Activated T-helper 1 cell treated with anti-CD3 and anti-CD28 coated beads, Interleukin-12 subunit alpha, Interleukin-12 subunit beta, Interleukin-2, Interleukin-4 antibody, amounts not matched to agents 30 ng/mL and 10 ng/mL and 1 ng/mL, durations not matched to agents 14 hours and 24 hours and 36 hours (primary cell): ENCODE measurements at regions not wholly inside any gene's neighbourhood (a gene's known extent, or its start where the extent isn't known, plus 50 kb on each side); places are given as distances from the start of the nearest gene placed in this dataset.

Experiments
- DNase-seq: peaks from one replicate; pipeline ENCODE4 v3.0.0; 2021; ENCODE audit warnings: low spot score
- H3K27ac Mint-ChIP-seq: one replicate; pipeline ENCODE4 v1.8.0; 2021; ENCODE audit warnings: mild to moderate bottlenecking, mixed read lengths
- H3K27me3 Mint-ChIP-seq: one replicate; pipeline ENCODE4 v1.8.0; 2022; ENCODE audit warnings: mild to moderate bottlenecking, moderate library complexity, mixed read lengths; ENCODE audit not compliant: insufficient read depth
- H3K36me3 Mint-ChIP-seq: one replicate; pipeline ENCODE4 v1.8.0; 2021; ENCODE audit warnings: low read depth, mixed read lengths
- H3K4me1 Mint-ChIP-seq: one replicate; pipeline ENCODE4 v1.8.0; 2021; ENCODE audit warnings: low read depth, mixed read lengths
- H3K4me3 Mint-ChIP-seq: one replicate; pipeline ENCODE4 v1.8.0; 2021; ENCODE audit warnings: mild to moderate bottlenecking, moderate library complexity, mixed read lengths
- H3K9me3 Mint-ChIP-seq: one replicate; pipeline ENCODE4 v1.8.0; 2021; ENCODE audit warnings: mixed read lengths
- intact Hi-C: fragments of 100-400 bp; cut with micrococcal nuclease; formaldehyde crosslinking; loops from one replicate; pipeline ENCODE4 v1.15.1; 2024

DNA sequence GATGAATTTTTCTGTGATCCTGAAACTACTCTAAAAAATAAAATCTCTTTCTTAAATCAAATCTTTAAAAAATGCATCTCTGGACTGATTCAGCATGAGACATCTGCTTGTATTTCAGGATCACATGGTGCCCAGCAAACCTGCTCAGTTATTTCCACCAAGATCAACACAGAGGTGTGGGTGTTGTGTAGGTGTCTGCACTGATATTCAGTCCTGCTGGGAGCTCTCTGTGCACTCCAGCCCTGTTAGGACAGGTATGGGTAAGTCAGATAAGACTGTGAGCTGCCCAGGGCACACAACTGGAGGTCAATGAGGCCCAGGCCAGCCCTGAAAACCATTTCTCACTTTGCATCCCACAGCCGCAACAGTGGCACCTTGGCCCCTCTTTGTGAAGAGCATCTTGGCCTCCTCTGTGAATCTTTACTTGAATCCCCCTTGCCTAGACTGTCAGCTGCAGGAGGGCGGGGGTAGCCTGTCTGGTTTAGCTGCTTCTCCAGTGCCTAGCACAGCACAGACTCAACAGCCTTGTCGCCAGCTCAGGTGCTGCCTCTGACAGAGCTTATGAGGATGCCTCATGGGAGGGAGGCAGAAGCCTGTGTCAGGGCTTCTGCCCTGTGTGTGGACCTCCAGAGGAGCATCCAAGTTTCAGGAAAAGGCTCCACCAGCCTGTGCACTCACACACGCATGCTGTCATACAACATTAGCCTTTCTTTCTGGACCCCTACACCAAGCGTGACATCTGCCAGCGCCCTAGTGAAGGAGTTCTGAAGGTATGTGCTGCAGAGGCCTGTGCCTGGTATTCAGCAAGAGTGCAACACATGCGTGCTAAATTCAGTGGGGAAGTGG lies 187.6 kb upstream of the CST7 start:
- peaks cover 23% of the 10 kb centered on the region for H3K27me3 Mint-ChIP-seq
- intact Hi-C loops = no loop called here

DNA sequence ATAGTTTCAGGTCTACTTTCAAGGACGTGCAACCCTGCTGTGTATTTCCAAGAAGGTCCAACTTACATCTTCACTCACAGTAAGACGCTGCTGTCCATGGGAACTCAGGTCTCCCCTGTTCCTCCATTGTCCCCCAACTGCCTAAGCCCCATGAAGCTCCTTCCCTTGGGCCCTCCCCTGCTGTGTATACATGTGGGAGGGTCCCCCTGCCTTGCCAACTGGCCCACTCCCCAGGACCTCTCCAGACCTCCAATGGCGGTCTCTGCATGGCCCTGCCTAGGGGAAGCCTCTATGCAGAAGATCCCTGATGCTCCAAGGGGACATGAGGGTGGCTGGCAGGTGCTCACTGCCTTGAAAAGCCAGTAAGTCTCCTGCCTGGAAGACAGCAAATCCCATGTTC lies 186.7 kb upstream of the CST7 start:
- intact Hi-C loops = no loop called here
- H3K4me1 Mint-ChIP-seq = no peaks in the 10 kb centered on the region
- DNase-seq = no peak
- no peak overlapping the region for H3K27ac Mint-ChIP-seq
- H3K4me3 Mint-ChIP-seq = no peak overlapping the region
- no peaks in the 10 kb centered on the region for H3K9me3 Mint-ChIP-seq
- no peaks in the 10 kb centered on the region for H3K36me3 Mint-ChIP-seq
- peaks cover 14% of the 10 kb centered on the region for H3K27me3 Mint-ChIP-seq

More for the DNA sequence above, 187.6 kb upstream of the CST7 start:
- Mint-ChIP-seq H3K27ac (no peak overlapping the region), H3K9me3 (no peaks in the 10 kb centered on the region), H3K4me3 (no peak overlapping the region), H3K4me1 (no peaks in the 10 kb centered on the region), H3K36me3 (no peaks in the 10 kb centered on the region)
- no peak for DNase-seq

DNA sequence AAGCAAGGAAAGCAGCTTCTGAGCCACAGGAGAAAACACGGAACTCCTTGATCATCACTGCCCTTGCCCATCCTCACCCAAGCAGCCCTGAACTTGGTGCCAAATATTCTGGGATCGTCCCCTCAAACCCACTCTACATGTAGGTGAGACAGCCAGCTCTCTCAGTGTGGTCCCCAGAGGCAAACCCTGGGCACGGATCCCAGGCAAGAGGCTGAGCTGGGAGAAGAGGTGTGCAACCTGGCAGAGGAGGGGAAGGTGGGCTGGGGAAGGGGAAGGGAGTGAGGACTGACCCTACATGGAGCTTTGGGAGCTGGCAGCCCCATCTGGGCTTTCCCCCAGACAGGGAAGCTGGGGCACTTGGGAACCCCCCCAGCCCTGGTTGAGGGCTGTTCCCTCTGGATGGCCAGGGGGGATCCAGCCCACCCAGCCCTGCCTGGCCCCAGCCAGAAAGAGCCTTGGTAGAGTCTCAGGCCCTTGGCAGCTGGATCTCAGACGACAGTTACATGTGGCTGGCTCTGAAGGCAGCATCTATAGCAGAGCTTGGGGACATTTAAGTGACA lies 186.2 kb upstream of the CST7 start:
- Mint-ChIP-seq H3K36me3 (no peaks in the 10 kb centered on the region), H3K27ac (no peak overlapping the region), H3K4me1 (no peaks in the 10 kb centered on the region), H3K9me3 (no peaks in the 10 kb centered on the region), H3K27me3 (peaks cover 13% of the 10 kb centered on the region), H3K4me3 (no peak overlapping the region)
- intact Hi-C loops = no loop called here
- no peak for DNase-seq

DNA sequence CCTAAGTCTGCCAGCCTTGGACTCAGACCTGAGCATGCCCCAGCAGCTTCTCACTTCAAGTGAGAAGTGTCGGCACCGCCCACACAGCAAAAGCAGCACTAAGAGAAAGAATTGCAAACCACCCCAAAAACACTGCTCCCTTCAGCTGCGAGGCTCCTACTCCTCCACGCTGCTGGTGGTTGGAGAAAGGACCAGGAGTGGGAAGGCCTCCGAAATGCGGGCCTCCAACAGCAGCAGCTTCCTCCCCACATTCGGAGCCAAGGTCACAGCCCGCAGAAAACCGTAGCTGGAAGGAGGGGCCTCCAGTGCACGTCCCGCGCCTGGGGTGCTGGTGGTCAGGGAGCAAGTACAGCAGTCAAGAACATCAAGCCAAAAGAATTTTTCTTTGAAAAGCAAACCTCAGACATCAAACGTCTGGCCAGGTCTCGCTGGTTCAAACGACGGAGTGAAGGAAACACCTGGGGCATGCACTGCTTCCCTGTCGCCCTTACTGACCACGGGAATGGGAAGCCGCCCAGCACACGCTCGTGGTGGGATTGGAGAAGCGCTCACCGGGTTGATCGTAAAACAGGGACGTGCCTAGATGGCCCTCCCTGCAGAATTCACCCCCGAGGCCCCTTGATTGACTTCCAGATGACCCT lies 185.6 kb upstream of the CST7 start:
- intact Hi-C loops = no loop called here
- no peaks in the 10 kb centered on the region for H3K9me3 Mint-ChIP-seq
- no peak overlapping the region for H3K27ac Mint-ChIP-seq
- DNase-seq = no peak
- no peaks in the 10 kb centered on the region for H3K4me1 Mint-ChIP-seq
- H3K36me3 Mint-ChIP-seq = no peaks in the 10 kb centered on the region
- no peak overlapping the region for H3K4me3 Mint-ChIP-seq
- peaks cover 7% of the 10 kb centered on the region for H3K27me3 Mint-ChIP-seq

DNA sequence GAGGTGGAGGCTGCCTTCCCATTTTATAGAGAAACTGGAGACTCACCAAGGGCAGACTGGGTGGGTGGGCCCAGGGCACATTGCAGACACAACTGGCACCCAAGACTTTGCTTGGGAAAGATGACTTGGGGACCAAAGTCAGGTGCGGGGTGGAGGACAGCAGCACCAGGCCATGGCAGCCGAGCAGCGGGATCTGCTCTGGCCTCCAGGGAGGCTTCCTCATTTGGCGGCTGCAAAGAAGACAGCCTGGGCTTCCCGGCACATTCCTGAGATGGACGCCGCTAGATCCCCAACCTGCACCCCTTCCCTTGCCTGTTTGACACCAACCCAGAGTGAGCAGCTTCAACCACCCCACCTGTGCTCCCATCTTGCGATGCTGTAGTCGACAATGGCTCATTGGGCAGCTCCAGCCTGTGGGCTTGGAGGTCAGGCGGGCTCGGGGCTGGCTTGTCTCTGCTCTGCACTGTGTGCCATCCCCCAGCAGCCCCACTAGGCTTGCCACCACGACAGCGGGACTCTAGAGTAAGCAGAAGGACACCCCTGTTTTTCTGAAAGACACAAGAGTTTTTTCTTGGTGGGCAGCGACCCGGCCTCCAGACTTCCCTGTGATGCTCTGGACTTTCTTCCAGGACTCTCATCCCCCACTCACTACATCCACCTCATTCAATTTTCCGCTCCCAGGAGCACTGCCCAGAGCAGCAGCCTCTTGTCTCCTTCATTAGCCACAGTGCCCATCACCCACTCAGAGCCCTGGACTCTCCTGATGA lies 184.9 kb upstream of the CST7 start:
- no peak for DNase-seq
- intact Hi-C loops = no loop called here
- Mint-ChIP-seq H3K27me3 (peaks cover 4% of the 10 kb centered on the region), H3K4me3 (no peak overlapping the region), H3K9me3 (no peaks in the 10 kb centered on the region), H3K36me3 (no peaks in the 10 kb centered on the region), H3K27ac (no peak overlapping the region), H3K4me1 (no peaks in the 10 kb centered on the region)

DNA sequence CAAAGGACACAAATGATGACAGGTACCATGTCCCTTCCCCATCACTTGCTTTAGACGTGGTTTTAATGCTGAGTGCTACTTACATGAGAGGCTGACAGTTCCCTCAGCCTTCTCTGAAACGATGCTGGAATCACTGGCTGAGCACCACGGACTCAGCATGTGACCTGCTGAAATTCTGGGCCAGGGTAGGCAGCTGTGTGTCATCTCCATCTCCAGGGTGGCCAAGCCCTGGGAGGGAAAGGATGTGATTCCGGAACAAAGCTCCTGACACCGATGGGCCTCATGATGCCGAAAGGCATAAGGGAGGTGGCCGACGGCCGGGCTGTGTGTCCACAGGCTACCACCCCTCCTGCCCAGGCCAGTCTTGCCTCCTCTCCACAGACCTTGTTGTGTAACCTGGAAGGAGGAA lies 184.3 kb upstream of the CST7 start:
- Mint-ChIP-seq H3K36me3 (no peaks in the 10 kb centered on the region), H3K4me1 (no peaks in the 10 kb centered on the region), H3K9me3 (no peaks in the 10 kb centered on the region), H3K27me3 (peaks cover under 1% of the 10 kb centered on the region), H3K4me3 (no peak overlapping the region), H3K27ac (no peak overlapping the region)
- no peak for DNase-seq
- intact Hi-C loops = no loop called here

DNA sequence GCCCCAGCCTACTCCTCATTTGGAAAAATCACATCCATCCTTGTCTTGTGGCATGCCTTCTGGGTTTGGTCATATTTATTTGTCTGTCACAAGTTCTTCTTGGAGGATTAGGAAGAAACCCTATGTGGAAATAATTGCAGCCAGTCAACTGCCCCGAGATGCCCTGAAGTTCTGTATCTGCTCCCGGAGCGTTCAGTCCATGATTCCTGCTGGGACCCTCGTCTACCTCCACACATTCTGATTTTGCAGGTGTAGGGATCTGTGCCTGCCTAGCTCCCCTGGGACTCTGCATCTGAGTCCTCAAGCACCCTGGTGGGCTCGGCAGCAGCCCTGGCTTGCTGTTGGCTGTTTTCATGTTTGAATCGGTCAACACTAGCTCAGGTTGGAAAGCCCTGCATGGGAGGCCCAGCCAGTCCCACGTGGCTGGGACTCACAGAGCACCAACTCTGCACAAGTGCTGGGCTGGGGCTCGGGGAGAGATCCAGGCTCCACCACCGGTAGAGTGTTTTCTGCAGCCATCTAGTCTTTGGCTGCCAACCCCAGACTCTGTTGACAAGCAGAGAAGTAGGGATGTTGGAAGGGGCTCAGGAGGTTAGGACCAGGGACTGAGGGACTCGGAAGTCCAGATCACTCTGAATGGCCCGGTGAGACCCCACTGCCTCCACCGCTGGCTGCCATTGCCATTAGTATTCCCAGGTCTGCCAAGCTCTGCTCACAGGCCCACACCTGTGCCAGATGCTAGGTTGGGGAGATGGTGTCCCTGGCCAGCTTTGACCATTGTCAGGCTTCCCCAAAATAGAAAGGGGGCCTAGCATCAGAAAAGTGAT lies 183.5 kb upstream of the CST7 start:
- H3K27ac Mint-ChIP-seq = no peak overlapping the region
- intact Hi-C loops = no loop called here
- H3K9me3 Mint-ChIP-seq = no peaks in the 10 kb centered on the region
- no peaks in the 10 kb centered on the region for H3K36me3 Mint-ChIP-seq
- H3K27me3 Mint-ChIP-seq = no peaks in the 10 kb centered on the region
- no peak for DNase-seq
- H3K4me1 Mint-ChIP-seq = no peaks in the 10 kb centered on the region
- H3K4me3 Mint-ChIP-seq = no peak overlapping the region

DNA sequence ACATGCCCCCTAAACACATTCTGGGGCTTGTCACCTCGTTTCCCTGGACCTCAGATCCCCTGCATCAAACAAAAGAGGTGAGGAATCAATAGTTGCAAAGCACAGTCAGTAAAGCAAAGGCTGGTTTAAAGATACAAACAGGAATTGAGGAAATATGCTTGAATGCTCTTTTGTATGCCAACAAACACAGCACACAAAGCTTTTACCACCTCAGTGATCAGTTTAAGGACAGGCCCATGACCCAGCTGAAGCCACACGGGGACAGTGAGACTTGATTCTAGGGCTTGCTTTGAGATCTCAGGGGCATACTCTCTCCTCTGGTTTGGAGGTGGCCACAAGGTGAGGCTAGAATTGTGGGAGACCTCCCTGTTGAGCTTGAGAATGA lies 182.9 kb upstream of the CST7 start:
- Mint-ChIP-seq H3K9me3 (no peaks in the 10 kb centered on the region), H3K4me1 (no peaks in the 10 kb centered on the region), H3K36me3 (no peaks in the 10 kb centered on the region), H3K4me3 (no peak overlapping the region), H3K27ac (no peak overlapping the region), H3K27me3 (peaks cover 3% of the 10 kb centered on the region)
- intact Hi-C loops = no loop called here
- no peak for DNase-seq

DNA sequence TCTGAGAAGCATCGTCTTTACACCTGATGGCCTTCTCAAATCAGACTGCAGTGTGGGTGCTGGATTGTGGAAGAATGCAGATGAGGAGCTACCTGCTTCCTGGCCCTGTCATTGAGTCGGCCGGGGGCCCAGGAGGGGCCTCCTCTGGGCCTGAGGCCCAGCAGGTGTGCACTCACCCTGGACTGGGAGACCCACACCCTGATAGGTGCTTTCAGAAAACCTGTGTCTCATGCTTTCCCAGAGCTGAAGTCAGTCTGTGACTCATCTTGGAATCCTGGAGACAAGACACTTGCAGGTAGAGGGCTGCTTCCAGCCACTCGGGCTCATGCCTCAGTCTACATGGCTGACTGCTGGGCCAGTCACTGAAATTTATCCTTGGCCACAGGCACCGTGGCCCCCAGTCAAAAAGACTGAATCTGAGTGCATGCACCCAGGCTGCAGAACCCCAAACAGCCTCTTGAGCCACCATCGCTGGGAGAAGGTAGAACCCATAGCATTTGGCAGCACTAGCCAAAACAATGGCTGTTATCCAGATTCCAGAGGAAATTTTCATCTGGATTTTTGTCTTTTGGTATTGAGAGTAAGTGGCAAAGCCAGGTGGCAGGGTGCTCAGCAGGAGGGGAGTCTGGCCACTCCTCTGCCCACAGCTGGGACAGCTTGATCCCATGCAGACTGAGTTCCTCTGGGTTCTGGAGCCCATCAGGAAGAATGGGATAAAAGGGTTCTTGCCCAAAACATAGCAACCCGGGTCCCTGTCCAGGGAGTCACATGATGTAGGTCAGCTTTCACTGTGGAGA lies 182.0 kb upstream of the CST7 start:
- no peak for DNase-seq
- intact Hi-C loops = no loop called here
- no peaks in the 10 kb centered on the region for H3K4me1 Mint-ChIP-seq

DNA sequence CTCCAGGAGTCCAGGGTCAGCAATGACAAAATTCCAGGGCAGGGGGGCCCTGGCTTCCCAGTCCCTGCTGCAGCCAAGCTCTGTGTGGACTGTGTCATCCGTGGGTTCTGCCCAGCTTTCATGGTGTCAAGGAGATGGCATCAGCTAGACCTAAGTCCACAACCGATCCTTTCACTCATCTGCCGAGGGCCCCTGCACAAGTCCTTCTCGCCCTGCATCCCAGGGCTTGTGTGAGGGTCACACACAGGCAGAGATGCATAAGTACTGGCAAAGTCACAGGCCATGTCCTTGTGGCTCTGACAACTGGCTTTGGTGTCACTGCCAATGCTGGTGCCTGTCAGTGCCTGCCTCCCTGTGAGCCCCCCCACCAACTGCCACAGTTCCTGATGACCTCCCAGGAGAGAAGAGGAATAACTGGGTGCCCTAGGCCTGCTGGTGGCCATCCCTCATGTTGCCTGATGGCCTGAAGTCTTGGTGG lies 181.4 kb upstream of the CST7 start:
- Mint-ChIP-seq H3K4me1 (no peaks in the 10 kb centered on the region), H3K4me3 (no peak overlapping the region), H3K27me3 (peaks cover 5% of the 10 kb centered on the region), H3K9me3 (no peaks in the 10 kb centered on the region), H3K36me3 (no peaks in the 10 kb centered on the region), H3K27ac (no peak overlapping the region)
- intact Hi-C loops = no loop called here
- no peak for DNase-seq

More for the DNA sequence above, 182.0 kb upstream of the CST7 start:
- Mint-ChIP-seq H3K27ac (no peak overlapping the region), H3K9me3 (no peaks in the 10 kb centered on the region), H3K27me3 (peaks cover 5% of the 10 kb centered on the region), H3K36me3 (no peaks in the 10 kb centered on the region), H3K4me3 (no peak overlapping the region)

DNA sequence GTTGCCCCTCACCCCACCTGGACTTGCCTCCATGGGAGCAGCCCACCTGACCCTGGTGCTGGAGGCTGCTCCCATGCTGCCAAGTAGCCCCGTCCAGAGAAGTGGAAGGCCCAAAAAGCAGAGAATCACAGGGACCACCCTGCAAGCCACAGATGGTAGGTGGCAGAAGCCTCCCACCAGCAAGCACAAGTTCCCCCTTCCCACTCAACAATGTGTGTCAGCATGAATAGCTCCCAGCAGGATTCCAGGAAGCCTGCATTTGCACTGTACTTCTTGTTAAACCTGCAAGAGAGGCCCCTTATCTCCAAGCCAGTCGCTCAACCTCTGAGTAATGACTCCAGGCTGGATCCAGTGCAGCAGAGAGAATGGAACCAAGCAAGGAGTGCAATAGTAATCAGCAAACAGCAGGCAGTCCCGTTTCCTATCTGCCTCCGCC lies 180.8 kb upstream of the CST7 start:
- intact Hi-C loops = no loop called here
- Mint-ChIP-seq H3K4me3 (no peak overlapping the region), H3K36me3 (no peaks in the 10 kb centered on the region), H3K27me3 (peaks cover 5% of the 10 kb centered on the region), H3K27ac (no peak overlapping the region), H3K4me1 (peaks cover under 1% of the 10 kb centered on the region), H3K9me3 (no peaks in the 10 kb centered on the region)
- DNase-seq = no peak
